GM18909 (cell line): ENCODE measurements at regions not wholly inside any gene's neighbourhood (a gene's known extent, or its start where the extent isn't known, plus 50 kb on each side); places are given as distances from the start of the nearest gene placed in this dataset.
"Not testable (repeated sequence)": the region's sequence is repeated elsewhere in the genome, so short reads cannot be mapped to it uniquely, and the experiment has no call there.

Experiments used
- ATAC-seq: cut with Tn5 transposase; IDR thresholded peaks from one replicate; pipeline ENCODE4 v1.9.1; 2021; ENCODE audit warnings: mild to moderate bottlenecking; ENCODE audit not compliant: unreplicated experiment, poor library complexity

GRCh38 chr21:6126976-6127732, 4394.2 kb upstream of the TPTE start:
- not testable (repeated sequence) for ATAC-seq

GRCh38 chr21:6130734-6131133, 4390.6 kb upstream of the TPTE start:
- ATAC-seq, result not testable (repeated sequence)

DNA sequence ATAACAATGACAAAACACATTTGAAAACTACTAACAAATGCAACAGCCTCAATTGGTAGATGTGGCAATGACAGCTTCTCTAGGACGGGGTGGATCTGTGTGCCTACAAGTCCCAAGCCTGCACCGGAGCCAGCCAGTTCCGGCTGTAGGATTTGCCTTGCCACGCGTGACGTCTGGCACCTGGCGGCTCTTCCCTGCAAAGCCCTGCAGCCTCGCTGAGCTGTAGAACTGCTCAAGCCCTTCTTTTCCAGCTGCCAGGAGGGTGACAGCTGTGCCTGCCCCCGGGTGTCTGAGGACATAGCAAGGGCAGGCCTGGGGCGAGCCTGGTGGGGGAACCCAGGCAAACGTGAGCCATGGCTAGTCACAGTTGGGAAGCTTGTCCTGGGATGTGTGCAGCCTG, 4388.0 kb upstream of the TPTE start:
- ATAC-seq, result not testable (repeated sequence)

- ATAC-seq, result not testable (repeated sequence)
Observed at GRCh38 chr21:6133852-6134630, 4387.3 kb upstream of the TPTE start.

DNA sequence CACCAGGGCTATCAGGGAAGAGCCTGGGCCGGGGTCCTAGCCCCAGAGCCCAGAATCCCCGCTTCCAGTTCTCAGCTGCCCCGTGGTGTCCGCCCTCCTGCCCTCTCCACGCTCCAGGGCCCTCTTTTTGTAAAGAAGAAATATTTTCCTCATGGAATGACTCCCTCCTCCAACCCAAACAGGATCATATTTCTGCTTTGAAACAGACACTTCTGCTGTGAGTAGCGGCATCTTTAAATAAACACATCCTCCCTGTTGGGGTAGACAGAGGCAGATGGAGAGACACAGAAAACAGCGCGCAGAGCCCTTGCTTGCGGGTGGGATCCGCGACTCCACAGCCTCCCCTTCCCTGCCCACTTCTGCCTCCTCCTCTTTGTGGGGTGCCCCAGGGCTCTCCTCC, 4384.7 kb upstream of the TPTE start:
- ATAC-seq, result not testable (repeated sequence)

DNA sequence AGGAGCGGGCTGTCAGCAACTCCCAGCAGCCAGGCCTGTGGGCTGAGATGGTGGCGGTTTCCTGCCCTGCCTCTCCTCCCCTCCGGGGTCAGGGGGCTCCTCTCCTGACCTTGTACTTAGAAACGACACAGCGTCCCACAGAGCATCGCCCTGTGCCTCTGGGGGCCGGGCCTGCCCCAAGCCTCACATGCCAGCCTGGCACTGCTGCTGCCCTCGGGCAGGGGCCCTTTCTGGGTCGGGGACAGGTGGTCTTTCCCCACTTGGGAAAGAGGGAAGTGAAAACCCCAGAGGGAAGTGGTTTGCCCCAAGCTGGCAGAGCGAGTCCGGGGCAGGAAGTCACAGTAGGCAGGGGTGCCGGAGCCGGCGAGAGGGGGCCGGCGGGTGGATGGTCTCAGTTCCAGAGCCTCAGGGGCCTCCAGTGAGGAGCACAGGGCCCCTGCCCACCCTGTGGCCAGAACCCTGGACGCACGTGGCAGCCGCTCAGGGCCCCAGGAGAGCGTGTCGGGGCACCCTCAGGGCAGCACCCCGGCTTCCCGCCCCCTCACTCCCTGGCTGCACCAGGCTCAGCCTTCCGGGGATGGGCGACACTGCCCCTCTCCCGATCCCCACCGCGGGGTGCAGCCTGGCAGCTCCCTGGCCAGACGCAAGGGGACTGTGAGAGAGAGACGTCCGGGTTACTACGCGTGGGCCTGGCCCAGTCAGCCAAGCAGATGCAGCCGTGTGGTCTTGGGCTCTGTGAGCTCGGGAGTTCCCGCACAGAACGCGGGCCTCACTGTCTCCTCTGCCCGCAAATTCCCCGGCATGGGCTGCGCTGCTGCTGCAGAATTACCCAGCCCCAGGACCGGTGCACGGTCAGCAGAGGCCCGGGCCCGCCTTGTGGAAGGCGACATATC, 4382.9 kb upstream of the TPTE start:
- ATAC-seq, result not testable (repeated sequence)

GRCh38 chr21:6139331-6139730, 4382.1 kb upstream of the TPTE start:
- not testable (repeated sequence) for ATAC-seq

- ATAC-seq, result not testable (repeated sequence)
Observed at GRCh38 chr21:6139862-6140261, 4381.5 kb upstream of the TPTE start.

DNA sequence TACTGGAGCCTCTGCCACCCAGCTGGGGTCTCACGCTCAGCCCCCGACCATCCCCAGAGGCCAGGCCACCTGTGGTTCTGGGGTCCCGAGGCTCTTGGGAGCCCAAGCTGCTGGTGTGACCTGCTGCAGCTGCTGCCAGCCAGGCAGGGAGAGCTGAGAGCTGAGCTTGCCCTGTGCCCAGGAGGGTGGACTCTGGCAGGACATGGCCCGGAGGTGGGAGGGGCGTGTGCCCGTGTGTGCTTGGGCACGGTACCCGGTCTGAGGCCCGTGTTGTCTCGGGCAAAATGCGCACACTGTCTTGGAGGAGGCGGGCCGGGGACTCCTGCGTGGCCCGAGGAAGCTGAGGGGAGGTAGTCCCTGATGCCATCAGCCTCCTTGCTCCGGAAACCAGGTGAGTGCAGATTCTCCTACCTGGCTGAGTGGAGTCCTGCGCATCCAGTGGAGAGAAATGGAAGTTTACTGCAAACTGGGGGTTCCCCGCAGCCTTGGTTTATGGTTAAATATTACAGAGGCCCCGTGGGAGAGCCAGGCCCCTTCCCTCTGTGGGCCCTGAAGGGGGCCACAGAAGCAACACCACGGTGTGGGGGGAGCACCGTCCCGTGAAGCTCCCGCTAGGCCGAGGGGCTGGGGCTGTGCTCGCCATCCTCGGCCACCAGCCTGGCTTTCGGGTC, 4380.8 kb upstream of the TPTE start:
- ATAC-seq, result not testable (repeated sequence)

DNA sequence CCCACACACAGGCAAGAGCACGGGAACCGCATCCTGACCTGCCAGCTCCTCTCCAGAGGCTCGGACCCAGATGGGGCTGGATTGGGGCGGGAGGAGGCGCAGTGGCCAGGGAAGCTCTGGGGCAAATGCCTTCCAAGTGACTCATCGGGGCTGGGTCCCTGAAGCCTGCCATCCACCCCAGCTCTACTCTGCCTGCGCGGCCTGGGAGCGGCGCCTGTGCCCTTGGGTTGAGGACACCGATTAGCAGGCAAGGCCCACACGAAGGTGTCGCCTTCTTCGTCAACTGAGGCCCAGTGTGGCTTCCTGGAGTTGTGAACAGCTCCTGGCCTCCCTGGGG, 4380.3 kb upstream of the TPTE start:
- not testable (repeated sequence) for ATAC-seq

DNA sequence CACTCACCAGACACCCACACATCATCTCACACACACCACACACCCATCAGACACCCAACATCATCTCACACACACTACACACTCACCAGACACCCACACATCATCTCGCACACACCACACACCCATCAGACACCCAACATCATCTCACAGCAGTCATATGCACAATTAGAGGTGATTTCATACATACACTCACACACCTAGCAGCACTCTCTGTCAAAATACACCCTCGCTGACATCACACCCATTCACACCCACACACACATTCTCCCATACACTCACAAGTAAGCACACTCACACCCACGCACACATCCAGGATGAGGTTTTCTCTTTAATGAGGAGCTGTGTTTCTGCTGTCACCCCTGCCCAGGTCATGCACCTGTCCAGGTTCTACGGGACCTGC, 4368.2 kb upstream of the TPTE start:
- ATAC-seq, result not testable (repeated sequence)

- ATAC-seq, result not testable (repeated sequence)
Observed at GRCh38 chr21:6154524-6155320, 4366.7 kb upstream of the TPTE start.

DNA sequence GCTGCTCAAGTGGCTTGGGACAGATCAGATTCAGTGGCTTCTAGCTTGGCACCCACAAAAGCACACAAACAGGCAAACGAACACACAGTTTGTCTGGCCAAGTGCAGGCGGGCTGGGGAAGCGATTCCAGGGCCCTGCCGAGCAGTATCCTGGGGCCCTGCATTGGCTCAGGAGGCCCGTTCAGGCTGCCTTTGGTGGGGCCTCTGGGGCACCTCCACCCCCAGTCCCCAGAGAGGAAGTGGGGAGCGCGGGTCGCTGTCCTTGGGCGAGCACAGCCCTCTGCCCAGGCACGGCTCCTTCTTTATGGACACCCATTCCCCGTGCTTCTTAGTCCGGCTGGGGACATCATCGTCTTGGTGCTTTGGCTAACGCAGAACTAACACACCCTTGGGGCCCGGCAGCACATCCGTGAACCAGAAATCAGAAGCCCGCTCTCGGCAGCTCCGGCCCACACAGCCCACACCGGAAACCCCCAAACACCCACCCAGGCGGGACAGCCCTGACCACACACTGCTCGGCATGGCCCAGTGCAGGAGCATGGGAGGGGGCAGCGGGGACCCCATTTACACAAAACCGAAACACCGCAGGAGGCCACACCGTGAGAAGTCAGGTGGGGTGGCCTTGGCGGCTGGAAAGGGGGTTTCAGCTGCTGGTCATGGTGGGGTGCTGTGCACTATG, 4364.5 kb upstream of the TPTE start:
- peak; percentile 68 for ATAC-seq

DNA sequence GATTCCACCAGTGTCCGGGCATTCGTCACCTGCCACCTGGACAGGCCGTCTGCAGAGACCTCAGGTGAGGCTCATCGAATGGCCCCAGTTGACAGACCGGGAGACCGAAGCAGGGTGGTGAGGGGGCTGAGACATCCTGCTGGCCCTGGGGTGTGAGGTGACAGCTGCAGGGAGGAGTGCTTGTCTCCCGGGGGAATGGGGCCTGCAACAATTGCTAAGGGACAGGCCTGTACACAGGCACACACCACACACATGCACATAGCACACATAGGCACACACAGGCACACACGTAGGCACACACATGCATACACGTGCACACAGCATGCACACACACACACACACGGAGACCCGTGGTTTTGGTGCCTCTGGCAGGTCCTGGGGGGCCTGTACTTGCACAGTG, 4363.9 kb upstream of the TPTE start:
- ATAC-seq, result peak; percentile 26

DNA sequence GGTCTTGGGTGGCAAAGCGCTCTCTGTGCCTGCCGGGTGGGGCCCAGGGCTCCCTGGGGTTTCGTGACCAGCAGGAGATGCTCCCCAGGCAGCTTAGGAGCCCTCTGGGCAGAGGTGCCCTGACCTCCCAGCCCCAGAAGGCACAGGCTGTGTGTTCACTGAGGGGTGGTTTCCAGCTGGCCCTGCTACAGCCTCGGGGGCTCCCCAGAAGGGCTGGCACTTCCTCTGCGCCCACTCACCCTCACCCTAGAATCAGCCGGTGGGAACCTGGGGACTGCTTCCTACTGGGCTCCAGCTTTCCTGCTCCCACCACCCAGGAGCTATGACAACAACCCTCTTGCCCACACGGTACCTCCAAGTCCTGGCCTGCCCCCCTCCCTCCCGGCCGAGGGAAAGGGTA, 4363.2 kb upstream of the TPTE start:
- ATAC-seq, result not testable (repeated sequence)
